ENCODE measurements at regions not wholly inside any gene's neighbourhood (a gene's known extent, or its start where the extent isn't known, plus 50 kb on each side); places are given as distances from the start of the nearest gene placed in this dataset.
"Not testable (repeated sequence)": the region's sequence is repeated elsewhere in the genome, so short reads cannot be mapped to it uniquely, and the experiment has no call there.

- peaks cover 26% of the 10 kb centered on the region for H3K4me1 Mint-ChIP-seq (ENCODE audit: low read depth)
- intact Hi-C loops (cut with micrococcal nuclease): loop anchor here (5.0 kb wide), 1 partner anchor 127 kb away; no protein-coding TSS in a partner anchor
- not testable (repeated sequence) for H3K27ac Mint-ChIP-seq; DNase-seq (ENCODE audit: low spot score); H3K4me3 Mint-ChIP-seq
- peaks cover 22% of the 10 kb centered on the region for H3K36me3 Mint-ChIP-seq (ENCODE audit: low read depth)
- peaks cover 10% of the 10 kb centered on the region for H3K27me3 Mint-ChIP-seq (ENCODE audit: insufficient read depth)
- peaks cover 53% of the 10 kb centered on the region for H3K9me3 Mint-ChIP-seq
Measured at GRCh38 chr2:8250290-8250689, 431.6 kb upstream of the ID2 start.

GRCh38 chr2:8251291-8251690, 430.6 kb upstream of the ID2 start:
- intact Hi-C loops (cut with micrococcal nuclease): loop anchor here (5.0 kb wide), 1 partner anchor 126 kb away; no protein-coding TSS in a partner anchor
- Mint-ChIP-seq H3K9me3 (peaks cover 43% of the 10 kb centered on the region), H3K4me1 (ENCODE audit: low read depth) (peaks cover 31% of the 10 kb centered on the region), H3K36me3 (ENCODE audit: low read depth) (peaks cover 17% of the 10 kb centered on the region), H3K27me3 (ENCODE audit: insufficient read depth) (peaks cover 10% of the 10 kb centered on the region), H3K27ac (no peak overlapping the region), H3K4me3 (no peak overlapping the region)
- no peak for DNase-seq (ENCODE audit: low spot score)

- Mint-ChIP-seq H3K9me3 (peaks cover 38% of the 10 kb centered on the region), H3K27ac (no peak overlapping the region), H3K4me3 (no peak overlapping the region), H3K4me1 (ENCODE audit: low read depth) (peaks cover 31% of the 10 kb centered on the region), H3K36me3 (ENCODE audit: low read depth) (peaks cover 12% of the 10 kb centered on the region), H3K27me3 (ENCODE audit: insufficient read depth) (peaks cover 10% of the 10 kb centered on the region)
- DNase-seq (ENCODE audit: low spot score): no peak
- intact Hi-C loops (cut with micrococcal nuclease): loop anchor here (5.0 kb wide), 1 partner anchor 125 kb away; no protein-coding TSS in a partner anchor
Measured at GRCh38 chr2:8251856-8252255, 430.0 kb upstream of the ID2 start.

- Mint-ChIP-seq H3K4me3 (no peak overlapping the region), H3K27ac (no peak overlapping the region), H3K27me3 (ENCODE audit: insufficient read depth) (peaks cover 15% of the 10 kb centered on the region), H3K4me1 (ENCODE audit: low read depth) (peaks cover 30% of the 10 kb centered on the region), H3K9me3 (peaks cover 28% of the 10 kb centered on the region), H3K36me3 (ENCODE audit: low read depth) (peaks cover 7% of the 10 kb centered on the region)
- intact Hi-C loops (cut with micrococcal nuclease): loop anchor here (5.0 kb wide), 1 partner anchor 124 kb away; no protein-coding TSS in a partner anchor
- DNase-seq (ENCODE audit: low spot score): no peak
Measured at GRCh38 chr2:8252997-8253694, 428.7 kb upstream of the ID2 start.

- Mint-ChIP-seq H3K27me3 (ENCODE audit: insufficient read depth) (peaks cover 15% of the 10 kb centered on the region), H3K9me3 (peaks cover 22% of the 10 kb centered on the region), H3K4me3 (no peak overlapping the region), H3K4me1 (ENCODE audit: low read depth) (peaks cover 24% of the 10 kb centered on the region), H3K27ac (peak overlapping the region; percentile 16), H3K36me3 (ENCODE audit: low read depth) (peaks cover 3% of the 10 kb centered on the region)
- no peak for DNase-seq (ENCODE audit: low spot score)
- intact Hi-C loops (cut with micrococcal nuclease): loop anchor here (2.0 to 5.0 kb wide), 3 partner anchors 15 to 124 kb away; no protein-coding TSS in a partner anchor
Measured at GRCh38 chr2:8253781-8254180, 428.1 kb upstream of the ID2 start.

- Mint-ChIP-seq H3K4me1 (ENCODE audit: low read depth) (peaks cover 21% of the 10 kb centered on the region), H3K9me3 (peaks cover 18% of the 10 kb centered on the region), H3K27me3 (ENCODE audit: insufficient read depth) (peaks cover 15% of the 10 kb centered on the region), H3K27ac (peak overlapping the region; percentile 16)
- DNase-seq (ENCODE audit: low spot score); H3K36me3 Mint-ChIP-seq (ENCODE audit: low read depth); H3K4me3 Mint-ChIP-seq: not testable (repeated sequence)
- intact Hi-C loops (cut with micrococcal nuclease): loop anchor here (2.0 to 5.0 kb wide), 3 partner anchors 15 to 123 kb away; no protein-coding TSS in a partner anchor
Measured at GRCh38 chr2:8254214-8254613, 427.6 kb upstream of the ID2 start.

GRCh38 chr2:8254791-8255447, 426.9 kb upstream of the ID2 start:
- Mint-ChIP-seq H3K4me3 (no peak overlapping the region), H3K27ac (no peak overlapping the region), H3K4me1 (ENCODE audit: low read depth) (peaks cover 21% of the 10 kb centered on the region), H3K36me3 (ENCODE audit: low read depth) (peaks cover 3% of the 10 kb centered on the region), H3K27me3 (ENCODE audit: insufficient read depth) (peaks cover 15% of the 10 kb centered on the region), H3K9me3 (peaks cover 16% of the 10 kb centered on the region)
- intact Hi-C loops (cut with micrococcal nuclease): loop anchor here (2.0 to 5.0 kb wide), 3 partner anchors 16 to 122 kb away; no protein-coding TSS in a partner anchor
- DNase-seq (ENCODE audit: low spot score): no peak

GRCh38 chr2:8255448-8255800, 426.4 kb upstream of the ID2 start:
- no peak overlapping the region for H3K27ac Mint-ChIP-seq
- H3K9me3 Mint-ChIP-seq: peaks cover 12% of the 10 kb centered on the region
- H3K4me1 Mint-ChIP-seq (ENCODE audit: low read depth): peaks cover 21% of the 10 kb centered on the region
- DNase-seq (ENCODE audit: low spot score): no peak
- H3K27me3 Mint-ChIP-seq (ENCODE audit: insufficient read depth): peaks cover 17% of the 10 kb centered on the region
- H3K4me3 Mint-ChIP-seq: no peak overlapping the region
- H3K36me3 Mint-ChIP-seq (ENCODE audit: low read depth): peaks cover 3% of the 10 kb centered on the region
- intact Hi-C loops (cut with micrococcal nuclease): loop anchor here (2.0 kb wide), 2 partner anchors 17 to 47 kb away; no protein-coding TSS in a partner anchor

- H3K4me3 Mint-ChIP-seq: no peak overlapping the region
- intact Hi-C loops (cut with micrococcal nuclease): no loop called here
- DNase-seq (ENCODE audit: low spot score): no peak
- H3K9me3 Mint-ChIP-seq: no peaks in the 10 kb centered on the region
- H3K36me3 Mint-ChIP-seq (ENCODE audit: low read depth): peaks cover 4% of the 10 kb centered on the region
- H3K27ac Mint-ChIP-seq: no peak overlapping the region
- H3K4me1 Mint-ChIP-seq (ENCODE audit: low read depth): peaks cover 21% of the 10 kb centered on the region
- H3K27me3 Mint-ChIP-seq (ENCODE audit: insufficient read depth): peaks cover 10% of the 10 kb centered on the region
Measured at GRCh38 chr2:8256905-8257304, 425.0 kb upstream of the ID2 start.

GRCh38 chr2:8257502-8257901, 424.4 kb upstream of the ID2 start:
- H3K9me3 Mint-ChIP-seq: no peaks in the 10 kb centered on the region
- no peak overlapping the region for H3K27ac Mint-ChIP-seq
- peaks cover 4% of the 10 kb centered on the region for H3K36me3 Mint-ChIP-seq (ENCODE audit: low read depth)
- peaks cover 21% of the 10 kb centered on the region for H3K4me1 Mint-ChIP-seq (ENCODE audit: low read depth)
- intact Hi-C loops (cut with micrococcal nuclease): no loop called here
- no peak for DNase-seq (ENCODE audit: low spot score)
- no peak overlapping the region for H3K4me3 Mint-ChIP-seq
- peaks cover 12% of the 10 kb centered on the region for H3K27me3 Mint-ChIP-seq (ENCODE audit: insufficient read depth)

- intact Hi-C loops (cut with micrococcal nuclease): no loop called here
- Mint-ChIP-seq H3K4me3 (no peak overlapping the region), H3K36me3 (ENCODE audit: low read depth) (peaks cover 4% of the 10 kb centered on the region), H3K27me3 (ENCODE audit: insufficient read depth) (peaks cover 11% of the 10 kb centered on the region), H3K27ac (no peak overlapping the region), H3K9me3 (no peaks in the 10 kb centered on the region), H3K4me1 (ENCODE audit: low read depth) (peaks cover 21% of the 10 kb centered on the region)
- no peak for DNase-seq (ENCODE audit: low spot score)
Measured at GRCh38 chr2:8258406-8258805, 423.4 kb upstream of the ID2 start.

GRCh38 chr2:8259106-8259840, 422.6 kb upstream of the ID2 start:
- Mint-ChIP-seq H3K4me3 (no peak overlapping the region), H3K27ac (no peak overlapping the region), H3K9me3 (no peaks in the 10 kb centered on the region), H3K4me1 (ENCODE audit: low read depth) (peaks cover 12% of the 10 kb centered on the region), H3K36me3 (ENCODE audit: low read depth) (peaks cover 7% of the 10 kb centered on the region), H3K27me3 (ENCODE audit: insufficient read depth) (peaks cover 11% of the 10 kb centered on the region)
- intact Hi-C loops (cut with micrococcal nuclease): no loop called here
- no peak for DNase-seq (ENCODE audit: low spot score)

GRCh38 chr2:8259841-8260178, 422.0 kb upstream of the ID2 start:
- Mint-ChIP-seq H3K9me3 (no peaks in the 10 kb centered on the region), H3K36me3 (ENCODE audit: low read depth) (peaks cover 7% of the 10 kb centered on the region), H3K27me3 (ENCODE audit: insufficient read depth) (peaks cover 11% of the 10 kb centered on the region), H3K4me1 (ENCODE audit: low read depth) (peaks cover 7% of the 10 kb centered on the region), H3K27ac (no peak overlapping the region), H3K4me3 (no peak overlapping the region)
- no peak for DNase-seq (ENCODE audit: low spot score)
- intact Hi-C loops (cut with micrococcal nuclease): no loop called here

Measured in activated T-helper 1 cell treated with anti-CD3 and anti-CD28 coated beads, Interleukin-12 subunit alpha, Interleukin-12 subunit beta, Interleukin-2, Interleukin-4 antibody, amounts not matched to agents 30 ng/mL and 10 ng/mL and 1 ng/mL, durations not matched to agents 14 hours and 24 hours and 36 hours (primary cell).